Left ventricle myocardium superior (tissue), 1 donor: ENCODE measurements at regions not wholly inside any gene's neighbourhood (a gene's known extent, or its start where the extent isn't known, plus 50 kb on each side); places are given as distances from the start of the nearest gene placed in this dataset.
"Not testable (repeated sequence)": the region's sequence is repeated elsewhere in the genome, so short reads cannot be mapped to it uniquely, and the experiment has no call there.

Experiments used
- ATAC-seq: fragments of 200-7000 bp; cut with Tn5 transposase; one replicate; pipeline ENCODE4 v1.9.1; 2020; ENCODE audit warnings: mild to moderate bottlenecking, moderate library complexity
- DNase-seq: peaks from one replicate; pipeline ENCODE4 v3.0.0-alpha.2; 2020
- intact Hi-C: fragments of 100-400 bp; cut with micrococcal nuclease; formaldehyde crosslinking; loops from one replicate; pipeline ENCODE4 v1.11.0; 2022
- donor health status: DM: no; HTN: yes; CAD: no; lungs with severe emphysema.

DNA sequence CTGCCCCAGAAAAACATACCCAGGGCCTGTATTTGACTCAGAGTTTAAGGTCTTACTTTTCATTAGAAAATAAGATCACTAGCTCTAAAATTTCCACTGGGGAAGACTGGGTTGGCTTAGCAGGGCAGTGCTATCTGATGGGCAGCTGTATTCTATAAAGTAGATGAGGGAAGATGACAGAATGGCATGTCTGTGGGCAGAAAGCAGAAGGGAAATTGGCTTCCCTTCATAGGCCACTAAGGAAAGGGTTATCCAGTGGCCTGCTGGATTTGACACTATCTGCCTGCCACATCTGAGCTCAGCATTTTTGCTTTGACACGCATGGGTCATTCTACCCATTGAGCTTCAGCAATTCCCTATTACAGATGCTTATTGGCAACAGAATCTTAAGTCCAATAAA is 461.3 kb upstream of the RASGRP1 start:
- no peak for DNase-seq
- intact Hi-C loops = no loop called here
- ATAC-seq = no peak

GRCh38 chr15:39028069-39028468 is 463.5 kb upstream of the RASGRP1 start:
- ATAC-seq (peak; percentile 65), DNase-seq (peak; percentile 50)
- intact Hi-C loops = no loop called here

DNA sequence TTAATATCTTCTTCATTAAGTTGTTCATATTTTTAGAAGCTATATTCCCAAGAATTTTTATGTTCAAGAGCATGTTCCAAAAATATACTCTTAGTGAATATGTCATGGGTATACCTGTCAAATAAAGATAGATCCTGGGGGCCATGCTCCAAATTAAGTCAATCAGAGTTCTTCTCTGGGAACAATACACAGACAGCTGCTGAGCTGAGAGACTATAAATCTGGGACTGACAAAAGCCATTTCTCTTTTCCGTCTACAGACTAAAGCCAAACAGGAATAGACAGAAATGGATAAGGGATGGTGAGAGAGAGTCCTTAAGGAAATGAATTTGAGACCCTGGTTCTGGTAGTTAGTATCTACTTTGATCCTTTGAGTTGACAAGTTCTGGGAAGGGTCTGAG is 465.1 kb upstream of the RASGRP1 start:
- no peak for ATAC-seq

GRCh38 chr15:39030291-39031070 is 465.9 kb upstream of the RASGRP1 start:
- intact Hi-C loops = no loop called here
- DNase-seq (no peak), ATAC-seq (no peak)

More for the DNA sequence above, 465.1 kb upstream of the RASGRP1 start:
- no peak for DNase-seq
- intact Hi-C loops = no loop called here

DNA sequence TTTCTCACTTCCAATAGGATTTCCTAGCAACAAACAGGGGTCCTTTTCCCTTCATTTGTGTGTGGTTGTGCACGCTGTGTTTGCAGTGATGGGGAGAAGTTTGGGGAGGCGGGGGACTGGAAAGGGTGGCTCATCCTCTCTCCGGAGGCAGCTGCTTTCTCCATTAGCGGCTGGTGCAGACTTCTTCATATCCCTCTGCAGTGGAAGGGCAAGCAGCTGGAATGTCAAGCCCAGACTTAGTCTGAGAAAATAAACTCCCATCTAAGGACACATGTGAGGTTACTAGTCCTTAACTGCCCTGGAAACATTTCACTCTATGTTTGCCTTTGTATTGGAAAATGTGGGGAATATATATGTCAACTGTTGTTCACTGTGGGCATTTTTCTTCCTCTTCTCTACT is 467.0 kb upstream of the RASGRP1 start:
- intact Hi-C loops = no loop called here
- ATAC-seq (no peak), DNase-seq (no peak)

- ATAC-seq = no peak
- intact Hi-C loops = no loop called here
- DNase-seq = no peak
These were observed 470.2 kb upstream of the RASGRP1 start for GRCh38 chr15:39034816-39035215.

DNA sequence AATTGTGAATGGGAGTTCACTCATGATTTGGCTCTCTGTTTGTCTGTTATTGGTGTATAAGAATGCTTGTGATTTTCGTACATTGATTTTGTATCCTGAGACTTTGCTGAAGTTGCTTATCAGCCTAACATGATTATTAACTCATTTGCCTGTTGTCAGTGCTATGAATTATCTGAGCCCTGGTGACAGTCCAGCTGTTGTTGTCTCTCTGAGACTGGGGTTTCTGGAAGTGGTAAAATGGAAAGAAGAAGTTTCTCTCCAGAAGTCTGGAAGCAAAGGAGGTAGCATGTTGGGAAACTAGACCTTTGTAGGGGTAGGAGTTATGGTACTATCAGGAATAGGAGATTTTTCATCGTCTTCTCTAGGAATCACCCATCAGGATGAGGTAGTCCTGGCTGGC is 473.0 kb upstream of the RASGRP1 start:
- intact Hi-C loops, DNase-seq, ATAC-seq: not testable (repeated sequence)

DNA sequence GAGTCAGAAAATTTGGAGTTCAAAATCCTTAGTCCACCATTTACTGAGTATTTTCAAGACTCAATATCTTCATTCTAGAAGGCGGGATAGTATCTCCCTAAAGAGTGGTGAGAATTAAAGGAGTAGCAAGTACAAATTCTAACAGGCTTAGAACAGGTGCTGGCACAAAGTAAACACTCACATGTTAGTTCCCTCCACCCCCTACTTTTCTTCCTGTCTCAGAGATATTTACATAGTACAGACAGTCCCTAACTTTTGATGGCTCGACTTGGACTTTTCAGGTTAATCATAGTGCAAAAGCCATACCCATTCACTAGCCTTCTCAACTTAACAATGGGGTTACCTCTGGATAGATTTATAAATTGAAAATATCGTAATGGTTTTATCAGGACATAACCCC is 476.2 kb upstream of the RASGRP1 start:
- intact Hi-C loops = no loop called here
- no peak for ATAC-seq
- DNase-seq = no peak

GRCh38 chr15:39041979-39042495 is 477.4 kb upstream of the RASGRP1 start:
- ATAC-seq = no peak
- intact Hi-C loops = no loop called here
- DNase-seq = no peak

DNA sequence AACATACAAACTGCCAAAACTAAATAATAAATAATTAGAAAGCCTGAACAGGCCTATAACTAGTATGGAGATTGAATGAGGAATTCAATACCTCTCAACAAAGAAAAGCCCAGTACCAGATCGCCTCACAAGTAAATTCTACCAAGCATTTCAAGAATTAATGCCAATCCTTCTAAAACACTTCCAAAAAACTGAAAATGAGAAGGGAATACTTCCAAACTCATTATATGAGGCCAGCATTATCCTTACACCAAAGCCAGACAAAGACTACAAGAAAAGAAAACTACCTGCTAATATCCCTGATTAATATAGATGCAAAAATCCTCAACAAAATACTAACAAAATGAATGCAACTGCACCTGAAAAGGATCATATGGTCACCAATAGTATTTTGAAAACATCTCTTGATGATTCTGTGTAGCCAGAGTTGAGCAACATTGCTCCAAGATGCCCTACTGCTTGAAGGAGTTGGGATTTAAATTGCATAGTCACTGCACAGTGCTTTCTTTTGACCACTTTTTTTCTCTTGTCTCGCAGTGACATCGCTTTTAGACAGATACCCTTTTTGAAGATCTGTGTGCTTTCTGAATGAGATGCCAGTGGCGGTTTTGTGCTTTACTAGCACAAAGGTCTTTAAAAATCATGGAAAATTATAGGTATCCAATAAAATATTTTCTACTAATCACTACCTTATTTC is 487.2 kb upstream of the RASGRP1 start:
- intact Hi-C loops = no loop called here
- ATAC-seq (no peak), DNase-seq (no peak)

GRCh38 chr15:39052323-39052705 is 487.7 kb upstream of the RASGRP1 start:
- intact Hi-C loops = no loop called here
- DNase-seq (no peak), ATAC-seq (no peak)

GRCh38 chr15:39053480-39053879 is 488.9 kb upstream of the RASGRP1 start:
- ATAC-seq (peak; percentile 63), DNase-seq (no peak)
- intact Hi-C loops = no loop called here

GRCh38 chr15:39054128-39054732 is 489.6 kb upstream of the RASGRP1 start:
- no peak for DNase-seq
- intact Hi-C loops = no loop called here
- no peak for ATAC-seq

- ATAC-seq = no peak
- intact Hi-C loops = no loop called here
- no peak for DNase-seq
These were observed 491.7 kb upstream of the RASGRP1 start for GRCh38 chr15:39056357-39056756.

- ATAC-seq (no peak), DNase-seq (no peak)
- intact Hi-C loops = no loop called here
These were observed 493.9 kb upstream of the RASGRP1 start for GRCh38 chr15:39058351-39059131.

DNA sequence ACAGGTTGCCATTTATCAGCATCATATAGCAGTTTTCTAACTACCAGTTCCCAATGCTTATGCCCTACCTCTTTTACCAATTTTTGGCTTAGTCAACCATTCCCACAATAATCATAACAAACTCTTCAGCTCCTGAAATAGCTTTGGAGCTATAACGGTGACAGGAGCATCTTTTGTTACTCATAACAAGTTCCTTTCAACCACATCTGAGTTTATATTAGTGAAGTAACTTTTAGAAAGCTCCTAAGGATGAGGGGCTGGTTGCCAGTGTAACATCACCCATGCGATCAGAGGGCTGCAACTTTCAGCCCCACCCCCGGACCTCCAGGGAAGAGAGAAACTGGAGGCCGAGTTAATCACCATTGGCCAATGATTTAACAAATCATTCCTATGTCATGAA is 495.3 kb upstream of the RASGRP1 start:
- no peak for DNase-seq
- intact Hi-C loops = no loop called here
- no peak for ATAC-seq

GRCh38 chr15:39061952-39062464 is 497.4 kb upstream of the RASGRP1 start:
- intact Hi-C loops = no loop called here
- ATAC-seq = no peak

DNA sequence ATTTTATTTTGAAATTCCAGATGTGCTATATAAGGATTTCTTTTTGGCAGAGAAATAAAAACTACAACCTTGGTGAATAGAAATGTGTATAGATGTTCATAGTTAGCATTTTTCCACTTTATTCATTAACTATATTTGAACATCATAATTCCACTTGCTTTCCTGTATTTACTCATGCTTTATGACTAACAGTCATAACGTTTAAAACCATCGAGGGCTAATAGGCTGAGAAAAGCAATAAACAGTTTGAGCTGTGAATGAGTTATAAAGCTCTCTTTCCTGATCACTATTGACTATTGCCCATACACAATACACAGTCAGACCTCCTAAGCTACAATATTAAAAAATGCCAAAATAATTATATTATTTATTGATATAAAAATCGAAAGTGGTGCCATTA is 502.1 kb upstream of the RASGRP1 start:
- no peak for DNase-seq
- intact Hi-C loops = no loop called here

More at GRCh38 chr15:39061952-39062464, 497.4 kb upstream of the RASGRP1 start:
- no peak for DNase-seq

DNA sequence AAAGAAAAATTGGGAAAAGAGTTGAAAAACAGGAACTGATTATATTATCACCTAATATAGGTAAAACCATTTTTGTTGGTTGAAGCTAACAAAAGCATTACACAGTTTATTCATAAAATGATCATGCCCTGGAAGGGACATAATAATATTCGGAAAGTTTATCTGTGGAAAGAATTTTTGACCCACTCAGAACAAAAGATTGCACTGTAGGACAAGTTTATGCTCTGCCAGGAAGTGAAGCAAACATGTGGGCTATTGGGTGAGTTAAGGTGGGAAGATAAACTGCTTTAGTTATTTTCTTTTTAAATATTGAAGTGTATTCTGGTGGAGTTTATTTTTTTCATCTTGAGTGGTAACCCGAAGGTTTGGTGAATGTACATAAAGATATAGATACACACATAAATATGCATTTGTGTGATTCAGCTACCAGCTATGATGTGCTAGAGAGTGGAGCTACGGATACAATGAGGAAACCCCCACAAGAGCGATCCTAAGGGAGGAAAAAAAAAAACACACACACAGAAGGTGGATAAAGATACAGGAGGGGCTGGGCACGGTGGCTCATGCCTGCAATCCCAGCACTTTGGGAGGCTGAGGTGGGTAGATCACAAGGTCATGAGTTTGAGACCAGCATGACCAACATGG is 506.4 kb upstream of the THBS1 start:
- intact Hi-C loops = no loop called here
- no peak for ATAC-seq
- no peak for DNase-seq

More for the DNA sequence above, 502.1 kb upstream of the RASGRP1 start:
- no peak for ATAC-seq
